Sigmoid colon (tissue), 3 donors: ENCODE measurements at regions not wholly inside any gene's neighbourhood (a gene's known extent, or its start where the extent isn't known, plus 50 kb on each side); places are given as distances from the start of the nearest gene placed in this dataset.
"Not testable (repeated sequence)": the region's sequence is repeated elsewhere in the genome, so short reads cannot be mapped to it uniquely, and the experiment has no call there.

ENCODE experiments used
- CTCF ChIP-seq, 4 experiments: fragments of 450-650 bp in 3 of 4; fragments of 200-600 bp in 1 of 4; IDR thresholded peaks; one replicate each; pipeline ENCODE4 v1.5.1; 2016 to 2019; ENCODE audit warnings: antibody characterized with exemption in 4 of 4, mild to moderate bottlenecking in 3 of 4, moderate library complexity in 2 of 4
- POLR2A ChIP-seq, 2 donors: fragments of 450-650 bp; IDR thresholded peaks; one replicate each; pipeline ENCODE4 v1.6.1; 2016; ENCODE audit warnings: antibody characterized with exemption in 2 of 2, mild to moderate bottlenecking in 2 of 2, moderate library complexity in 2 of 2

DNA sequence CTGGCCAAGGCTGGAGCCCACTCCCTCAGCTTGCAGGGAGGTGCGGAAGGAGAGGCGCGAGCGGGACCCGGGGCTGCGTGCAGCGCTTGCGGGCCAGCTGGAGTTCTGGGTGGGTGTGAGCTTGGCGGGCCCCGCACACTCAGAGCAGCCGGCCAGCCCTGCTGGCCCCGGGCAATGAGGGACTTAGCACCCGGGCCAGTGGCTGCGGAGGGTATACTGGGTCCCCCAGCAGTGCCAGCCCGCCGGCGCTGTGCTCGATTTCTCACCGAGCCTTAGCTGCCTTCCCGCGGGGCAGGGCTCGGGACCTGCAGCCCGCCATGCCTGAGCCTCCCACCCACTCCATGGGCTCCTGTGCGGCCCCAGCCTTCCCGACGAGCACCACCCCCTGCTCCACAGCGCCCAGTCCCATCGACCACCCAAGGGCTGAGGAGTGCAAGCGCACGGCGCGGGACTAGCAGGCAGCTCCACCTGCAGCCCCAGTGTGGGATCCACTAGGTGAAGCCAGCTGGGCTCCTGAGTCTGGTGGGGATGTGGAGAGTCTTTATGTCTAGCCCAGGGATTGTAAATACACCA, 1233.7 kb upstream of the GYPC start:
- not testable (repeated sequence) for TF ChIP-seq CTCF, POLR2A (IDR thresholded peaks at IDR 0.05)
